GM19452 (cell line): ENCODE measurements at regions not wholly inside any gene's neighbourhood (a gene's known extent, or its start where the extent isn't known, plus 50 kb on each side); places are given as distances from the start of the nearest gene placed in this dataset.
"Not testable (repeated sequence)": the region's sequence is repeated elsewhere in the genome, so short reads cannot be mapped to it uniquely, and the experiment has no call there.

Experiments used
- ATAC-seq: cut with Tn5 transposase; IDR thresholded peaks from one replicate; pipeline ENCODE4 v1.9.1; 2021; ENCODE audit not compliant: unreplicated experiment

- not testable (repeated sequence) for ATAC-seq
Measured at GRCh38 chrX:79026742-79027141, 81.6 kb downstream of the P2RY10 start.

- ATAC-seq, result no peak
Measured at GRCh38 chrX:79035421-79035820, 90.2 kb downstream of the P2RY10 start.

- no peak for ATAC-seq
Measured at GRCh38 chrX:79036157-79036880, 91.1 kb downstream of the P2RY10 start.

- peak; percentile 96 for ATAC-seq
Measured at GRCh38 chrX:79065696-79066095, 78.8 kb upstream of the GPR174 start.

- ATAC-seq, result no peak
Measured at GRCh38 chrX:79078114-79078513, 66.4 kb upstream of the GPR174 start.

GRCh38 chrX:79079477-79079876, 65.0 kb upstream of the GPR174 start:
- ATAC-seq, result no peak

- ATAC-seq, result no peak
Measured at GRCh38 chrX:79080141-79080540, 64.3 kb upstream of the GPR174 start.

- no peak for ATAC-seq
Measured at GRCh38 chrX:79081895-79082512, 62.5 kb upstream of the GPR174 start.

GRCh38 chrX:79082899-79083298, 61.6 kb upstream of the GPR174 start:
- ATAC-seq, result no peak

GRCh38 chrX:79084923-79085322, 59.6 kb upstream of the GPR174 start:
- no peak for ATAC-seq

GRCh38 chrX:79089896-79090584, 54.4 kb upstream of the GPR174 start:
- ATAC-seq, result no peak

- ATAC-seq, result no peak
Measured at GRCh38 chrX:79094075-79094832, 50.2 kb upstream of the GPR174 start.
